Esophagus mucosa (tissue), 1 donor: ENCODE measurements at regions not wholly inside any gene's neighbourhood (a gene's known extent, or its start where the extent isn't known, plus 50 kb on each side); places are given as distances from the start of the nearest gene placed in this dataset.

Source experiments
- ATAC-seq: fragments of 200-7000 bp; cut with Tn5 transposase; one replicate; pipeline ENCODE4 v1.9.1; 2020
- donor health status: DM: yes; HTN: yes; CAD: no.

DNA sequence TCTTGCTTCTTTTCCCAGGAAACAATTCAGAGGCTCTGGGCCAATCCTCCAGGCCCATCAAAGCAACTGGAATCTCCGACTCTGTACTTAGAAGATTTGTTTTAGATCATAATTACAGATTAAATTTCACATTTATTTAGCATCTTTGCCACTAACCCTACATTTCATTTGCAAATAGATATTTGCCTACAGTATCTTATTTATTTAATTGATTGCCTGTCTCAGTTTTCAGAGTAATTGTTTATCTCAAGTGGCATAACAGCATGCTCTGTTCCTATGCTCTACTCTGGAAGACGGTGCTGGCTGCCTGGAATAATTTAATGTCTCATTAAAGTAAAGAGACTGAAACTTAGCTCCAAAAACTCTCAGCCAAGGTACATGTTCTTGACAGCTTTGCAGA lies 213.4 kb downstream of the HNMT start:
- no peak for ATAC-seq

- no peak for ATAC-seq
These were observed 216.6 kb downstream of the HNMT start for GRCh38 chr2:138180692-138181386.

GRCh38 chr2:138182250-138182936 lies 218.1 kb downstream of the HNMT start:
- no peak for ATAC-seq

- ATAC-seq = no peak
These were observed 218.7 kb downstream of the HNMT start for GRCh38 chr2:138182937-138183312.

DNA sequence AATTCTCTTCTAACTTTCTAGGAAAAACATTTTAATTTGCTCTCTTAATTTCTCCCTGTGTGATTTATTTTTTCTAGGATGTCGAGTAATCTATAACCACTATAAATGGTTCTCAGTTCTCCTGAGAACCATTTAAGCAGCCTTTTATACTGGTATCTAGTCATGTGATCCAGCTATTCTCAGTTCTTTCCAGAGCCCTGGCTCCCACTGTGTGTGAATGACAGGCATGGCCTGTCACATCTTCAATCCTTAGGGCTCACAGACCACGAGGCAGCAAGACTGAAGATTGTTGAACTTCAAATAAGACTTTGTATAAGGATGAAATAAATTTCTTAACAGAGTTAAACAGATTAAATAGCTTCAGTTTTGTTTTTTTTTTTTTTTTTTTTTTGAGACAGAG lies 219.4 kb downstream of the HNMT start:
- ATAC-seq = no peak

DNA sequence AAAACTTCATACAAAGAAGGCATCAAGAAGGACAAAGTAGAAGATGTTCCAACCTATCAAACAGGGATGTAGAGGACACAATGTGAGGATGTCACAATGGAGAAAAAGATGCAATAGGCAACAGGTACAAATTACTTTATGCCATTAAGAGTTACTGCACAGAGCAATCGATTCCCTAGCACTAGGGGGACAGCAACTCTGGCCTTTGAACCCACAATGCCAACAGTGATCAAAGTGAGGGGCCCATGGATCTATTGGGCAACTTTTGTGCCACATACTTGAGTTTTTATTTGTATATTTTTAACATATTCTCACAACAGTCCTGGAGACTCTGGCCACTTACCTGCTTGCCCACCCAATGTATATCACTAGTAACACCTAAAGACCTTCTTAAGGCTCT lies 220.2 kb downstream of the HNMT start:
- ATAC-seq = no peak

- ATAC-seq = no peak
These were observed 221.6 kb downstream of the HNMT start for GRCh38 chr2:138185827-138186226.

DNA sequence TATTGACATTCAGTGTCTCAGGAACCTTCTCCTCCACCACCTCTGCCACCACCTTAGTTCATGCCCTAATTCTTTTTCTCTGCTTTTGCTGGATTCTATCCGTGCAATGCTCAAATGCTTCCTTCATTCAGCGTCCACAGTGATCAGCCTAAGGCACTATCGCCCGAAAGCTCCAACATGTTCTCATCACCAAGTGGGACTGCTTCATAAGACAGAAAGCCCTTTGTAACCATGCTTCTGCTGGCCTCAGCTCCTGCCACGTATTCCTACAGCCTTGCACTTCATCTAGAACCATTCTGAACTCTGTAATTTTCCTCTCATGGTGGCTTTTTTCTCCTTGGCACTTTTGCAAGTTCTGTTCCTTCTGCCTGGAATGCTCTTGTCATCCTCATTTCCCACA lies 222.9 kb downstream of the HNMT start:
- ATAC-seq = no peak

DNA sequence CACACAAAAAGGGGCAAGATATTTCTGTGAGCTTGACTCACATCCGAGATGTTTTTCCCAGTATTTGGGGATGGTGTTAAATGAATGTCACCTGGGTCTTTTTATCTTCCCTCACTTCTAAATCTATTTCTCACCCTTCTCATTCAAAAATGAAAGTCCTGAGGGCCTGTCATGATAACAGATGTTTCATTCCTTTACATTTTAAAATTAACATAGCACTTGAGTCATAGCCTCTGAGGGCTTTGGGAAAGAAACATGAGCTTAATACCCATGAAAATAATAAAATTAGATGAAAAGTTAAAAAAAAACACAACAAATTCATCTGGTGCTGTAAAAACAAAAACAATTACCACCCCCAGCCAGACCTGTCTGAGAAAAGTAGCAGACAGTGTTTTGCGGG lies 226.7 kb downstream of the HNMT start:
- no peak for ATAC-seq

- no peak for ATAC-seq
These were observed 229.3 kb downstream of the HNMT start for GRCh38 chr2:138193416-138194213.

DNA sequence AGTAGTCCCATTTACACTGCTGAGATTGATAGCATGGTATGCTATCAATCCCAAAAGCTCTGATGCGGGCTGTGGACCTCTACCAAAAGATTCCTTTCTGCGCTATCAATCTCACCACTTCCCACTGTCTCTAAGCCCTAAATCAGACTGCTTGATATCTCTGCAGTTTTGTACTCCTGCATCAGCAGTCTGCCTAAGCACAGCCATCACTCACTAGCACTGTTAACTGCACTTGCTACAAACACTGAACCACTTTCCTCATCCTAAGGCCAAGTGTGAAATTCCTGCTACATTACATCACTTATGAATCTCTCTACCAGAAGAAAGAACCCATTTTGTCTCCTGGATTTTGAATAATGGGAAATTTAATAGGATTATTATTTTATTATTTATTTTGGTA lies 237.0 kb downstream of the HNMT start:
- ATAC-seq = no peak

DNA sequence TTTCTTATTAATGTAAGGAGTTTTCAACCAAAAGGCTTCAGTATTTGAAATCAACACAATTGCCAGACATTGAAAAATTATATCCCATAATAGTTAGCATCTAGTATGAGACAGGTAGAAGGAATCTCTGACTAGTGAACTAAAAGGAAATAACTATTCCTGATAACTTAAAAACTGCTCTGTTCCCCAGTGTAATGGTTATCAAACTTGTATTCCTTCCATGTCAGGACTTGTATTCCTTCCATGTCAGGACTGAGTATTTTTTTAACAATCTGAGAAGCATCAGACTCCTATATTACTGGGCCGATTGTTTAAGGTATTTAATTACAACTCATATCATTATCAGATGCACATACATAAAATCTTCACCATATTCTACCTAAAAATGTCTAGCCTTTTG lies 238.5 kb downstream of the HNMT start:
- ATAC-seq = no peak

DNA sequence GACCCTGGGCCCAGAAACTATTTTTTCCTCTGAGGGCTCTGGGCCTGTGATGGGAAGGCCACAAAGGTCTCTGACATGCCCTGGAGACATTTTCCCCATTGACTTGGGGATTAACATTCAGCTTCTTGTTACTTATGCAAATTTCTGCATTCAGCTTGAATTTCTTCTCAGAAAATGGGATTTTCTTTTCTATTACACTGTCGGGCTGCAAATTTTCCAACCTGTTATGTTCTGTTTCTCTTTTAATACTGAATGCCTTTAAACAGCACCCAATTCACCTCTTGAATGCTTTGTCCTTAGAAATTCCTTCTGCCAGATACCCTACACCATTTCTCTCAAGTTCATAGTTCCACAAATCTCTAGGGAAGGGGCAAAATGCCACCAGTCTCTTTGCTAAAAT lies 241.0 kb downstream of the HNMT start:
- ATAC-seq = no peak

DNA sequence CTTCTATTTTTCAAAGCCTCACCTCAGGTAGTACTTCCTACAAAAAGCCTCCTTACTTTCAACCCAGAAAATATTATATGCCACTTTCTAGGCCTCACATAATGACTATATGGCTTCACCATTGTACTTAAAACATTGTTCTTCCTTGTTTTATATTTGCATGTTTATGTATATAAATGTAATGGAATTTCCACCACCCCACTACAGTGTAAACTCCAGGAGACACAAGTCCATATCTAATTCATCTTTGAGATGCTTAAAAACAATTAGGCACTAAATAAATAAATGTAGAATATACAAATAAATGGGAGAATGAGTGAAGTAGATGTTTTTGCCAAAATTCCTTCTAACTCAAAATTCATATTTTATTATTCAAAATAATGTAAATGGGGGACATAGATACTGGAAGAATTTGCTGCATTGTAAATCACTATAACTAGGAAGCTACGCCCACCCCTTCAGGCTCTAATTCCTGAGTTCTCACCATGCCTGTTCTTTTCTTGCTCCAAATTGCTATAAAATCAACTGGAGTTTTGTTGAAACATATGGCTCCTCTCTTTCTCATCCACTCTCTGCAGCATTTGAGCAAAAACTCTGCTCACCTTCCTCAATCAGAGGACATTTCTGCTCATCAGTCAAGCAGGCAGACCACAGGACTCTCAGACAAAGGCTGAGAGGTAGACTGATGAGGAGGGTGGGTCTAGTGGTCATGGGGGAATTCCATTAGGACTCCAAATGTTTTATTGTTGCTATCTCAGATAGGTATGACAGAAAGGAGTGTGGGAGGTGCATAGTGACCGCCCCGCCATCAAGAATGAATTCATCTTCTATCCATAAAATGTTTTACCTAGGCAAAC lies 243.0 kb downstream of the HNMT start:
- no peak for ATAC-seq

DNA sequence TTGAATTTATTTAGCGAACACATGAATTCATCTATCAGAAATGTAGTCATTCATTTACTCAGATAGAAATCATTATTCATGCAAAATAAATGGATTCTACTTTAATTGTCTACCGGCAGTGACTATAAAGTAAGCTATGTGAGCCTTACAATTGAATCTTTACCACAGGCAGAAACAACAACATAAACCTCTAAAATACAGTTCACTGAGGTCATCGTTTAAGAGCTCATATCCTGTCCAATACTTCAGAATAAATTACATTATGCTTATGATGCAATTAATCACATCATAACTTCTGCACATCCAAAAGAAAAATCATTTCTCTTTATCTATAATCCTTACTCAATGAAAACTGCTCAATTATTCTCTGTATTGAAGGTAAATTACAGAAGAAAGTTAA lies 244.7 kb downstream of the HNMT start:
- no peak for ATAC-seq

GRCh38 chr2:138210487-138210886 lies 246.2 kb downstream of the HNMT start:
- no peak for ATAC-seq

DNA sequence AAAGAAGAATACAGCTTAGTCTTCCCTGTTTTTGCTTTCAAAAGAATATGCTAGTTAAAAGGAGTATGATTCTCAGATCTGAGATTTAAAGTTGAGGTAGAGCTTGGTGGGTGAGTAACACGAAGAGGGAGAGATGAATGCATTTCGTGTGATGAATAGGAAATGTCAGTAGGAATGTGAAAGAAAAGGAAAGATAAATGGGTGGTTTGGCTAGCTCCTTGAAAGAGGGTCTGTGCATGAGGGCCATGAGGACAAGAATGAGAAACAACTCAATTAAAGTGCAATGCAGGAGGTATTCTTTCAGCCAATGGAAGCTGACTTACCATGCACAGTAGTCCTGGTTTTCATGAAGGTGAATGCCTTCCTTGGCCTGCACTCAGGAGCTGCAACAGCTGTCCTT lies 248.2 kb downstream of the HNMT start:
- no peak for ATAC-seq

- ATAC-seq = no peak
These were observed 248.8 kb downstream of the HNMT start for GRCh38 chr2:138213084-138213483.

- ATAC-seq = no peak
These were observed 249.4 kb downstream of the HNMT start for GRCh38 chr2:138213624-138214023.

- no peak for ATAC-seq
These were observed 251.7 kb downstream of the HNMT start for GRCh38 chr2:138215958-138216357.

DNA sequence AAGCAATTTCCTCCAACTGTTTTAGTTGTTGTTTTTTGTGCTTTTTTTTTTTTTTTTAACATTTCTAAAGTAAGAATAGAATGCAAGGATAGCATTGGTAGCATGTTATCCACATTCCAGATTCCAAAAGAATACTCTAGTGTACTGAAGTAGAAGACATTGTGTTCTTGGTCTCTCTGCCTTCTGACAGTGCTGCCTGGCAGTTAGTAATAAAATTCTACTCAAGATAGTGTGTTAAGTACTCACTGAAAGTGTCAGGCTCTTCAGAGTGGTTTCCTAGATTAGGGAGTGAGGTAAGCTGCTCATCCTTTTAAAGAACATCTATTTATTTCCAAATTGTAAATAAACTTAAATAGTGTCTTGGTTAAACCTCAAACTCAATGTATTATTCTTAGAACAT lies 253.7 kb downstream of the HNMT start:
- no peak for ATAC-seq

DNA sequence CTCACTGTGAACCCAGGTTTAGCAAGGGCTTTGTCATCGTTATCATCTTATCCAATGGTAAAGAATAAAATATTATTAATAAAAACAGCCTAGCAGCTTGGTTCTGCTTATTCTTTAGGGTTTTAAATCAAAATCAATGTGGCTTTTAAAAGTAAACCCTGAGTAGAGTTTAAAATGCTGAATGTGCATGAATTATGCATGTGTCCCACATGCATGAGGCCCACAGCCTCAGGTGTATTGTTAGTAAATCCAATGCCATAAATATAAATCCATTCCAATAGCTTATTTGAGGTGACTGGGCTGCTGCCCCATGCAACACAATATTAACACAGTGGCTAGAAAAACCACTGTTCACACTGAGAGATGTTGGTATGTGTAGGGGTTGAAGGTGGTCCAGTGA lies 254.1 kb downstream of the HNMT start:
- no peak for ATAC-seq

GRCh38 chr2:138219961-138220360 lies 255.7 kb downstream of the HNMT start:
- no peak for ATAC-seq
